Neuron (in vitro differentiated cells): ENCODE measurements at regions not wholly inside any gene's neighbourhood (a gene's known extent, or its start where the extent isn't known, plus 50 kb on each side); places are given as distances from the start of the nearest gene placed in this dataset.

ENCODE experiments used
- H2AFZ ChIP-seq: one replicate; pipeline ENCODE4 v1.6.1; 2013; ENCODE audit warnings: low read depth, mild to moderate bottlenecking, inconsistent platforms, low read length, moderate library complexity
- H3K27me3 ChIP-seq: one replicate; pipeline ENCODE4 v1.6.1; 2013; ENCODE audit warnings: low read length; ENCODE audit not compliant: insufficient read depth
- H3K36me3 ChIP-seq: one replicate; pipeline ENCODE4 v1.6.1; 2013; ENCODE audit warnings: low read length; ENCODE audit not compliant: insufficient read depth
- H3K4me1 ChIP-seq: one replicate; pipeline ENCODE4 v1.6.1; 2013; ENCODE audit warnings: low read length; ENCODE audit not compliant: insufficient read depth
- H3K4me3 ChIP-seq: 2 replicates; pipeline ENCODE4 v1.5.1; 2013; ENCODE audit warnings: mild to moderate bottlenecking, low read length, moderate library complexity
- H3K9me3 ChIP-seq: one replicate; pipeline ENCODE4 v1.6.1; 2013; ENCODE audit warnings: low read length

DNA sequence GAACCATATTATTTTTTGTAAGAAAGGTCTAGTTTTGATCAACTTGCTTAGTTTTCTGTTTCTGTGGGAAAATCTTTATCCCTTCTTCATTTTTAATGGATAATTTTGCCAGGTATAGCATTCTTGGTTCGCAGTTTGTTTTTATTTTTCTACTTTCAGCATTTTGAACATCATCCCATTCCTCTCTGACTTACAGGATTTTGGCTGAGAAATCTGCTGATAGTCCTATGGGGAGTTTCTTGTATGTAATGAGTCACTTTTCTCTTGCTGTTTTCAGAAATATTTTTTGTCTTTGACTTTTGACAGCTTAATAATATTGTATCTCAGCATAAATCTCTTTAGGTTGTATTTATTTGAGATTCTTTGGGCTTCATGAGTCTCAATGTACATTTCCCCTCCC lies 389.1 kb downstream of the PBX1 start:
- Histone ChIP-seq H2AFZ (no peak overlapping the region), H3K27me3 (no peaks in the 10 kb centered on the region), H3K4me3 (no peak overlapping the region), H3K9me3 (no peaks in the 10 kb centered on the region), H3K4me1 (no peaks in the 10 kb centered on the region), H3K36me3 (no peaks in the 10 kb centered on the region)

DNA sequence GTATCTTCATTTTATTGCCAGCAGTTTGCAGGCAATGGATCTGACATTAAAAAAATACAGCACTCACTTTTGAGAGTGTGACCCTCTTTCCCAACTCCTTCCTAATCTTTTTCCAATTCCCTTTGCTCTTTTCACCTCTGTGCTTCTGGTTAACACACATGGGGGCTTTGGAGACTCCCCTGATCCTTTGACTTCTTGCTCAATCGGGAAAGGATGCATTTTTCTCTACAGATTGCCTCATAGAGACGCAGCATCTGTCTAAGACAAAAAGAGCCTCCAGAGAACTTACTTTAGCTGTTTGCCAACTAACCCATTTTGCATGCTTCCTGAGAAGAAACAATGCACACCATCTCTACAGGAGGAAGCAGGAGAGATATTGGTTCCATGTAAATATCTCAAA lies 378.3 kb downstream of the PBX1 start:
- Histone ChIP-seq H3K27me3 (peaks cover 2% of the 10 kb centered on the region), H2AFZ (no peak overlapping the region), H3K4me1 (no peaks in the 10 kb centered on the region), H3K9me3 (no peaks in the 10 kb centered on the region), H3K4me3 (no peak overlapping the region), H3K36me3 (no peaks in the 10 kb centered on the region)

- H3K4me1 ChIP-seq = no peaks in the 10 kb centered on the region
- no peaks in the 10 kb centered on the region for H3K36me3 ChIP-seq
- H3K27me3 ChIP-seq = peaks cover 2% of the 10 kb centered on the region
- no peaks in the 10 kb centered on the region for H3K9me3 ChIP-seq
- no peak overlapping the region for H3K4me3 ChIP-seq
- no peak overlapping the region for H2AFZ ChIP-seq
Observed at GRCh38 chr1:164932580-164932979, 373.6 kb downstream of the PBX1 start.

- no peak overlapping the region for H2AFZ ChIP-seq
- no peaks in the 10 kb centered on the region for H3K4me1 ChIP-seq
Observed at GRCh38 chr1:164930833-164931232, 371.8 kb downstream of the PBX1 start.

GRCh38 chr1:164930241-164930640 lies 371.3 kb downstream of the PBX1 start:
- Histone ChIP-seq H3K4me3 (no peak overlapping the region), H3K36me3 (no peaks in the 10 kb centered on the region), H3K4me1 (no peaks in the 10 kb centered on the region), H2AFZ (no peak overlapping the region), H3K9me3 (no peaks in the 10 kb centered on the region), H3K27me3 (peaks cover 2% of the 10 kb centered on the region)

More at GRCh38 chr1:164930833-164931232, 371.8 kb downstream of the PBX1 start:
- no peaks in the 10 kb centered on the region for H3K36me3 ChIP-seq
- no peaks in the 10 kb centered on the region for H3K9me3 ChIP-seq
- no peak overlapping the region for H3K4me3 ChIP-seq
- peaks cover 2% of the 10 kb centered on the region for H3K27me3 ChIP-seq

GRCh38 chr1:164928232-164928812 lies 369.3 kb downstream of the PBX1 start:
- Histone ChIP-seq H3K4me1 (no peaks in the 10 kb centered on the region), H3K4me3 (no peak overlapping the region)

DNA sequence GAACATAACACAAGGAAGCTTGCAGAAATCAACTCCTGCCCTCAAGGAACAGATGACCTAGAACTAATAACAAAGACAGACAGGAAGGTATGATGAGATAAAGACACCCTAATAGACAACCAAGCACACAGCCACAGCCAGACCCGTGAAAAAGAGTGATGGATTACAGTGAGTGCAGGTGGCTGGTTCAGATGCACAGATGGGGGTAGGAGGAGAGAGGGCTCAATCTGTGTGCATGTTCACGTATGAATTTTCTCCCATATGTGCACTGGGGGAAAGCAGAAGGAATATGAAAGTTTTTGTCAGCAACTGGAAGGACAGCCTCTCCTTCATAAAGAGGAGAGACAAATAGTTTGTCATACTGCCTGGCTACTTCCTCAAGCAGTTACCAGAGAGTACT lies 367.1 kb downstream of the PBX1 start:
- no peaks in the 10 kb centered on the region for H3K9me3 ChIP-seq
- H3K4me1 ChIP-seq = no peaks in the 10 kb centered on the region
- peaks cover 3% of the 10 kb centered on the region for H3K27me3 ChIP-seq
- H3K36me3 ChIP-seq = no peaks in the 10 kb centered on the region
- no peak overlapping the region for H2AFZ ChIP-seq
- H3K4me3 ChIP-seq = no peak overlapping the region

More at GRCh38 chr1:164928232-164928812, 369.3 kb downstream of the PBX1 start:
- Histone ChIP-seq H3K9me3 (no peaks in the 10 kb centered on the region), H3K36me3 (no peaks in the 10 kb centered on the region), H3K27me3 (peaks cover 3% of the 10 kb centered on the region), H2AFZ (no peak overlapping the region)

GRCh38 chr1:164922585-164922984 lies 363.6 kb downstream of the PBX1 start:
- H3K9me3 ChIP-seq = no peaks in the 10 kb centered on the region
- H3K4me1 ChIP-seq = no peaks in the 10 kb centered on the region
- H2AFZ ChIP-seq = no peak overlapping the region
- peaks cover 10% of the 10 kb centered on the region for H3K27me3 ChIP-seq
- H3K36me3 ChIP-seq = no peaks in the 10 kb centered on the region
- no peak overlapping the region for H3K4me3 ChIP-seq

DNA sequence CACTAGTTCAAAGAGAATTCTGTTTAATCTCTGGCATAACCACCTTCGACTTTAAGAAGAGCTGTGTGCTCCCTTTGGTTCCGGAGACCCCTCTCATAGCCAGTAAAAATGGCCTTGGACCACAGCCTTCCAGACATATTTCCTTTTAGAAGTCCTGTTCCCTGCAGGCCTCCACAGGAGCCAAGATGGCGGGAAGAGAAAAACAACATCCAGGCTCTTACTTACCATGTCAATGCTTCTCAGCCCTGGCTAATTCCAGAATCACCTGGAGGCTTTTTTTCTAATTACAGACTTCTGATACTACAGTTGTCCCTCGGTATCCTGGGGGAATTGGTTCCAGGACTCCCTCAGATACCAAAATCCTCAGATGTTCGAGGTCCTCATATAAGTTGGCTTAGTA lies 362.5 kb downstream of the PBX1 start:
- no peak overlapping the region for H3K4me3 ChIP-seq
- no peaks in the 10 kb centered on the region for H3K9me3 ChIP-seq
- H3K27me3 ChIP-seq = peaks cover 14% of the 10 kb centered on the region
- H2AFZ ChIP-seq = no peak overlapping the region
- H3K36me3 ChIP-seq = no peaks in the 10 kb centered on the region
- H3K4me1 ChIP-seq = no peaks in the 10 kb centered on the region

- Histone ChIP-seq H3K36me3 (no peaks in the 10 kb centered on the region), H3K27me3 (peaks cover 11% of the 10 kb centered on the region)
Observed at GRCh38 chr1:164918140-164918539, 359.2 kb downstream of the PBX1 start.

DNA sequence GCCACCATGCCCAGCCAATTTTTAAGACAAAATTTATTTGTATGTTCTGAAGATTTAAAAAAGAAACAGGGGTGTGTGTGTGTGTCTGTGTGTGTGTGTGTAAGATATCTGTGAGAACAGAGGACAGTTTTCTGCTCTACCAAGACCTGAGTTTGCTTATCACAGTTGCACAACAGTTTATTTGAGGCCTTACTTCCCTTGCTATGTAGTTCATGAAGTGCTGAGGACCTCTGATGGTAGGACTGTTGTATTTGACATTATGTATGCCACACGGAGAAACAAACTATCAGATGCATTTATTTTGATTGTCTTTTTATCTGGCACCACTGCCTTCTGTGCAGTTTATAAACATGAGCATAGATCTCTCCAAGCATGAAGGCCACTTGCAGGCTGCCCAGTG lies 355.2 kb downstream of the PBX1 start:
- Histone ChIP-seq H3K4me1 (no peaks in the 10 kb centered on the region), H3K27me3 (peaks cover 7% of the 10 kb centered on the region)

More at GRCh38 chr1:164918140-164918539, 359.2 kb downstream of the PBX1 start:
- Histone ChIP-seq H3K4me1 (no peaks in the 10 kb centered on the region), H3K4me3 (no peak overlapping the region), H2AFZ (no peak overlapping the region), H3K9me3 (no peaks in the 10 kb centered on the region)

GRCh38 chr1:164912290-164912689 lies 353.3 kb downstream of the PBX1 start:
- no peaks in the 10 kb centered on the region for H3K4me1 ChIP-seq
- no peaks in the 10 kb centered on the region for H3K9me3 ChIP-seq
- no peaks in the 10 kb centered on the region for H3K36me3 ChIP-seq
- H2AFZ ChIP-seq = no peak overlapping the region
- H3K27me3 ChIP-seq = peaks cover 4% of the 10 kb centered on the region
- H3K4me3 ChIP-seq = no peak overlapping the region

More for the DNA sequence above, 355.2 kb downstream of the PBX1 start:
- Histone ChIP-seq H2AFZ (no peak overlapping the region), H3K9me3 (no peaks in the 10 kb centered on the region), H3K4me3 (no peak overlapping the region), H3K36me3 (no peaks in the 10 kb centered on the region)

GRCh38 chr1:164910671-164911070 lies 351.7 kb downstream of the PBX1 start:
- Histone ChIP-seq H3K4me1 (no peaks in the 10 kb centered on the region), H3K36me3 (no peaks in the 10 kb centered on the region), H3K9me3 (no peaks in the 10 kb centered on the region), H3K27me3 (peaks cover 3% of the 10 kb centered on the region), H3K4me3 (no peak overlapping the region), H2AFZ (no peak overlapping the region)

- Histone ChIP-seq H3K4me3 (no peak overlapping the region), H3K36me3 (no peaks in the 10 kb centered on the region), H2AFZ (no peak overlapping the region), H3K27me3 (peaks cover 12% of the 10 kb centered on the region), H3K4me1 (no peaks in the 10 kb centered on the region), H3K9me3 (no peaks in the 10 kb centered on the region)
Observed at GRCh38 chr1:164907666-164908065, 348.7 kb downstream of the PBX1 start.
